Hepatocyte (in vitro differentiated cells): ENCODE measurements at regions not wholly inside any gene's neighbourhood (a gene's known extent, or its start where the extent isn't known, plus 50 kb on each side); places are given as distances from the start of the nearest gene placed in this dataset.

Source experiments
- CTCF ChIP-seq: fragments of 200-600 bp; sonication (generic); IDR thresholded peaks from 2 replicates; pipeline ENCODE4 v1.5.1; 2016; ENCODE audit warnings: antibody characterized with exemption, mild to moderate bottlenecking; ENCODE audit not compliant: poor library complexity
- EZH2 ChIP-seq: fragments of 200-600 bp; sonication (generic); IDR thresholded peaks from 2 replicates; pipeline ENCODE4 v1.6.1; 2016; ENCODE audit warnings: antibody characterized with exemption, mild to moderate bottlenecking, borderline replicate concordance
- EZH2phosphoT487 ChIP-seq: fragments of 200-600 bp; sonication (generic); IDR thresholded peaks from one replicate; pipeline ENCODE4 v1.6.1; 2018; ENCODE audit warnings: antibody characterized with exemption, mild to moderate bottlenecking, low read depth, moderate library complexity; ENCODE audit not compliant: unreplicated experiment, severe bottlenecking

GRCh38 chr7:19268737-19269136 lies 123.5 kb upstream of the FERD3L start:
- TF ChIP-seq EZH2phosphoT487 (no peak), CTCF (no peak), EZH2 (no peak)
